Activated T-cell treated with anti-CD3 and anti-CD28 coated beads, Interleukin-2, amount 50 U/mL, for 72 hours (primary cell): ENCODE measurements at regions not wholly inside any gene's neighbourhood (a gene's known extent, or its start where the extent isn't known, plus 50 kb on each side); places are given as distances from the start of the nearest gene placed in this dataset.
"Not testable (repeated sequence)": the region's sequence is repeated elsewhere in the genome, so short reads cannot be mapped to it uniquely, and the experiment has no call there.

ENCODE experiments used
- ATAC-seq, 2 donors: fragments of 150-1000 bp; cut with Tn5 transposase; replicated peaks in 1 of 2; 2 replicates each; pipeline ENCODE4 v1.10.0; 2021; ENCODE audit warnings: moderate library complexity in 2 of 2, mild to moderate bottlenecking in 1 of 2
- DNase-seq, 2 donors: peaks; one replicate each; pipeline ENCODE4 v3.0.0; 2021 to 2022; ENCODE audit warnings: mixed read lengths in 1 of 2
- H3K27ac Mint-ChIP-seq: one replicate; pipeline ENCODE4 v1.8.0; 2022; ENCODE audit warnings: mild to moderate bottlenecking, moderate library complexity, mixed read lengths
- H3K27me3 Mint-ChIP-seq: one replicate; pipeline ENCODE4 v1.8.0; 2022; ENCODE audit warnings: low read depth, mixed read lengths
- H3K36me3 Mint-ChIP-seq, 2 donors: one replicate each; pipeline ENCODE4 v1.8.0; 2022; ENCODE audit warnings: mixed read lengths in 2 of 2, mild to moderate bottlenecking in 1 of 2; ENCODE audit not compliant: insufficient read depth in 2 of 2
- H3K4me1 Mint-ChIP-seq: one replicate; pipeline ENCODE4 v1.8.0; 2022; ENCODE audit warnings: low read depth, mixed read lengths
- H3K4me3 Mint-ChIP-seq, 2 donors: one replicate each; pipeline ENCODE4 v1.8.0; 2022; ENCODE audit warnings: mild to moderate bottlenecking in 2 of 2, mixed read lengths in 2 of 2, moderate library complexity in 2 of 2
- H3K9me3 Mint-ChIP-seq, 2 donors: one replicate each; pipeline ENCODE4 v1.8.0; 2022; ENCODE audit warnings: mixed read lengths in 2 of 2

GRCh38 chr6:150757807-150758206, 107.7 kb upstream of the MTHFD1L start:
- not testable (repeated sequence) for H3K27ac Mint-ChIP-seq, H3K36me3 Mint-ChIP-seq, H3K4me3 Mint-ChIP-seq, H3K4me1 Mint-ChIP-seq, DNase-seq, H3K9me3 Mint-ChIP-seq, H3K27me3 Mint-ChIP-seq, ATAC-seq

GRCh38 chr6:150759483-150759882, 106.0 kb upstream of the MTHFD1L start:
- no peaks in the 10 kb centered on the region for H3K4me1 Mint-ChIP-seq
- H3K27me3 Mint-ChIP-seq: no peaks in the 10 kb centered on the region
- no peak overlapping the region for H3K27ac Mint-ChIP-seq
- H3K9me3 Mint-ChIP-seq: no peaks in the 10 kb centered on the region
- no peak for DNase-seq
- no peak overlapping the region for H3K4me3 Mint-ChIP-seq
- H3K36me3 Mint-ChIP-seq: no peaks in the 10 kb centered on the region
- ATAC-seq: no peak

GRCh38 chr6:150761771-150762170, 103.7 kb upstream of the MTHFD1L start:
- no peaks in the 10 kb centered on the region for H3K4me1 Mint-ChIP-seq
- DNase-seq (no peak), ATAC-seq (no peak)
- H3K27me3 Mint-ChIP-seq: no peaks in the 10 kb centered on the region
- no peaks in the 10 kb centered on the region for H3K36me3 Mint-ChIP-seq
- no peak overlapping the region for H3K4me3 Mint-ChIP-seq
- H3K27ac Mint-ChIP-seq: no peak overlapping the region
- H3K9me3 Mint-ChIP-seq: no peaks in the 10 kb centered on the region

- H3K9me3 Mint-ChIP-seq: no peaks in the 10 kb centered on the region
- ATAC-seq: no peak
Measured at GRCh38 chr6:150764334-150765066, 101.0 kb upstream of the MTHFD1L start.

GRCh38 chr6:150765067-150765764, 100.3 kb upstream of the MTHFD1L start:
- no peaks in the 10 kb centered on the region for H3K27me3 Mint-ChIP-seq
- H3K4me1 Mint-ChIP-seq: no peaks in the 10 kb centered on the region
- H3K4me3 Mint-ChIP-seq: no peak overlapping the region
- H3K36me3 Mint-ChIP-seq: no peaks in the 10 kb centered on the region
- ATAC-seq: no peak
- peak overlapping the region; percentile 75 for H3K27ac Mint-ChIP-seq
- no peak for DNase-seq
- no peaks in the 10 kb centered on the region for H3K9me3 Mint-ChIP-seq

More at GRCh38 chr6:150764334-150765066, 101.0 kb upstream of the MTHFD1L start:
- no peak overlapping the region for H3K4me3 Mint-ChIP-seq
- no peaks in the 10 kb centered on the region for H3K4me1 Mint-ChIP-seq
- H3K36me3 Mint-ChIP-seq: no peaks in the 10 kb centered on the region
- H3K27me3 Mint-ChIP-seq: no peaks in the 10 kb centered on the region
- peak overlapping the region; percentile 75 for H3K27ac Mint-ChIP-seq
- DNase-seq: no peak

- no peaks in the 10 kb centered on the region for H3K4me1 Mint-ChIP-seq
- no peak for ATAC-seq
- no peaks in the 10 kb centered on the region for H3K27me3 Mint-ChIP-seq
- no peaks in the 10 kb centered on the region for H3K9me3 Mint-ChIP-seq
- no peaks in the 10 kb centered on the region for H3K36me3 Mint-ChIP-seq
- H3K4me3 Mint-ChIP-seq: no peak overlapping the region
- no peak overlapping the region for H3K27ac Mint-ChIP-seq
- no peak for DNase-seq
Measured at GRCh38 chr6:150766201-150766997, 99.1 kb upstream of the MTHFD1L start.

GRCh38 chr6:150767161-150767560, 98.3 kb upstream of the MTHFD1L start:
- Mint-ChIP-seq H3K27me3 (no peaks in the 10 kb centered on the region), H3K36me3 (no peaks in the 10 kb centered on the region), H3K4me1 (no peaks in the 10 kb centered on the region), H3K27ac (no peak overlapping the region), H3K9me3 (no peaks in the 10 kb centered on the region), H3K4me3 (no peak overlapping the region)
- no peak for DNase-seq
- ATAC-seq: no peak

GRCh38 chr6:150767571-150768018, 97.9 kb upstream of the MTHFD1L start:
- ATAC-seq: no peak
- no peak overlapping the region for H3K27ac Mint-ChIP-seq
- H3K4me3 Mint-ChIP-seq: no peak overlapping the region
- no peaks in the 10 kb centered on the region for H3K27me3 Mint-ChIP-seq
- H3K4me1 Mint-ChIP-seq: no peaks in the 10 kb centered on the region
- H3K9me3 Mint-ChIP-seq: peaks cover 0 to under 1% of the 10 kb centered on the region in 2 donors
- no peak for DNase-seq
- H3K36me3 Mint-ChIP-seq: no peaks in the 10 kb centered on the region

- no peak for DNase-seq
- Mint-ChIP-seq H3K36me3 (peaks cover 6 to 12% of the 10 kb centered on the region in 2 donors), H3K27ac (peak overlapping the region; percentile 38), H3K9me3 (peaks cover 2 to 6% of the 10 kb centered on the region in 2 donors), H3K4me3 (no peak overlapping the region), H3K4me1 (peaks cover 7% of the 10 kb centered on the region), H3K27me3 (no peaks in the 10 kb centered on the region)
- ATAC-seq: no peak
Measured at GRCh38 chr6:150770637-150771036, 94.9 kb upstream of the MTHFD1L start.

GRCh38 chr6:150773969-150774368, 91.5 kb upstream of the MTHFD1L start:
- no peak for ATAC-seq
- Mint-ChIP-seq H3K36me3 (peaks cover 18 to 19% of the 10 kb centered on the region in 2 donors), H3K9me3 (peaks cover 7 to 16% of the 10 kb centered on the region in 2 donors), H3K27me3 (no peaks in the 10 kb centered on the region), H3K4me3 (no peak overlapping the region), H3K27ac (no peak overlapping the region), H3K4me1 (peaks cover 13% of the 10 kb centered on the region)
- DNase-seq: no peak

GRCh38 chr6:150775415-150776203, 89.9 kb upstream of the MTHFD1L start:
- Mint-ChIP-seq H3K36me3 (peaks cover 18 to 19% of the 10 kb centered on the region in 2 donors), H3K27ac (peak overlapping the region; percentile 50), H3K4me1 (peaks cover 13% of the 10 kb centered on the region), H3K4me3 (no peak overlapping the region), H3K9me3 (peaks cover 7 to 16% of the 10 kb centered on the region in 2 donors), H3K27me3 (no peaks in the 10 kb centered on the region)
- ATAC-seq (no peak), DNase-seq (no peak)

GRCh38 chr6:150777736-150778135, 87.8 kb upstream of the MTHFD1L start:
- Mint-ChIP-seq H3K27ac (no peak overlapping the region), H3K27me3 (no peaks in the 10 kb centered on the region), H3K9me3 (peaks cover 7 to 14% of the 10 kb centered on the region in 2 donors), H3K4me3 (no peak overlapping the region), H3K36me3 (peaks cover 18 to 22% of the 10 kb centered on the region in 2 donors), H3K4me1 (peaks cover 13% of the 10 kb centered on the region)
- DNase-seq: no peak
- ATAC-seq: no peak
